ENCODE measurements at regions not wholly inside any gene's neighbourhood (a gene's known extent, or its start where the extent isn't known, plus 50 kb on each side); places are given as distances from the start of the nearest gene placed in this dataset.
"Not testable (repeated sequence)": the region's sequence is repeated elsewhere in the genome, so short reads cannot be mapped to it uniquely, and the experiment has no call there.

DNA sequence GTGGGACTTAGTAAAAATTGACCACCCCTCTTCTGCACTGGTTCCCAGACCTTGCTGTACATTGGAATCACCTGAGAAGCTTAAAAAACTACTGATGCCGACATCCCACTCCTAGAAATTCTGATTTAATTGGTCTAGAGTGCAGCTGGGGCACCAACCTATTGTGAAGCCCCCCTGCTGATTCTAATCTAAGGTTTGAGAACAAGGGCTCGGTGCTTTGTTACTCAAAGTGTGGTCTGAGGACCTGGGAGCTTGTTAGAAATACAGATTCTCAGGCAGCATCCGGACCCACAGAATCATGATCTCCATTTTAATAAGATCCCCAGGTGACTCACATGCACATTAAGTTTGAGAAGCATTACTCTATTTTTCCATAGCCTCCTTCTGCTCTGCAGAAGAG, 57.8 kb upstream of the LPAR1 start:
- DNase-seq: no peak
- Histone ChIP-seq H3K4me3 (no peak overlapping the region), H3K27ac (no peak overlapping the region), H3K27me3 (no peaks in the 10 kb centered on the region), H3K4me1 (peaks cover 13% of the 10 kb centered on the region), H3K36me3 (no peaks in the 10 kb centered on the region), H3K9me3 (replicated peaks) (no peaks in the 10 kb centered on the region)

DNA sequence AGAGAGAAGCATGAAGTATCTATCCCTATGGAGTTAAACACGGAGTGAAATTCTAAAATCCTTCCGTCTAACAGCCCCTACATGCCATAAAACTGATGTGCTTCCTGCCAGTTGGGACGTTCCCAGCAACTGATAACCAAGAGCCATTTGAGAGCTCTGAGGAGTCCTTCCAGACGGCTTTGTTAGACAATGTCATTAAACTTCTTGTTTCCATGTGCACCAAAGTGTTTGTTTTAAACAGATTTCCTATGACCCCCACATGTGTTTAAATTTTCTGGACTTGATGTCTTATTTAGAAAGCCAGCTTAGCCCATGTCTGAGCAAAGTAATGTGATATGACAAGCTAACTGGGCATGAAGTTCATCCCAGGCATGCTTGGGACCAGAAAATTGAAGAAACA, 57.2 kb upstream of the LPAR1 start:
- H3K36me3 ChIP-seq: no peaks in the 10 kb centered on the region
- no peak overlapping the region for H3K27ac ChIP-seq
- H3K4me1 ChIP-seq: peaks cover 13% of the 10 kb centered on the region
- H3K27me3 ChIP-seq: no peaks in the 10 kb centered on the region
- no peak overlapping the region for H3K4me3 ChIP-seq
- DNase-seq: no peak
- no peaks in the 10 kb centered on the region for H3K9me3 ChIP-seq (replicated peaks)

DNA sequence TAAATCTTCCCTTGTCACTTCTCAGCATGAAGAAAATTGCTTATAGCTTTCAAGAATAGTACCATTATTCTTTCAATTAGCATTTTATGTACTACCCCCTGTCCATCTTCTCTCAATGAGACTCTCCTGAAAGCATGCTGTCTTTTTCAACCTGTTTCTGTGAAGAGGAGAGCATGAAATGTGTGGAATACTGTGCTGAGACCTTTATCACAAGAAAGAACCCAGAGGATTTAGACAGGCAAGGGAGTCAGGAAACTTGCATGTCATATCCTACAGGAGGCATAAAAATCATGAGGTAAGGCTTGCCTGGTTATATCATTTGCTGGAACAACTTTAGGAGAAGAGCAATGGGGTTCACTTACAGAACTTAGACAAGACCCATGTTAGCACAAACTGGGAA, 56.7 kb upstream of the LPAR1 start:
- H3K4me3 ChIP-seq: no peak overlapping the region
- no peaks in the 10 kb centered on the region for H3K9me3 ChIP-seq (replicated peaks)
- no peaks in the 10 kb centered on the region for H3K36me3 ChIP-seq
- DNase-seq: no peak
- no peak overlapping the region for H3K27ac ChIP-seq
- peaks cover 11% of the 10 kb centered on the region for H3K4me1 ChIP-seq
- no peaks in the 10 kb centered on the region for H3K27me3 ChIP-seq

DNA sequence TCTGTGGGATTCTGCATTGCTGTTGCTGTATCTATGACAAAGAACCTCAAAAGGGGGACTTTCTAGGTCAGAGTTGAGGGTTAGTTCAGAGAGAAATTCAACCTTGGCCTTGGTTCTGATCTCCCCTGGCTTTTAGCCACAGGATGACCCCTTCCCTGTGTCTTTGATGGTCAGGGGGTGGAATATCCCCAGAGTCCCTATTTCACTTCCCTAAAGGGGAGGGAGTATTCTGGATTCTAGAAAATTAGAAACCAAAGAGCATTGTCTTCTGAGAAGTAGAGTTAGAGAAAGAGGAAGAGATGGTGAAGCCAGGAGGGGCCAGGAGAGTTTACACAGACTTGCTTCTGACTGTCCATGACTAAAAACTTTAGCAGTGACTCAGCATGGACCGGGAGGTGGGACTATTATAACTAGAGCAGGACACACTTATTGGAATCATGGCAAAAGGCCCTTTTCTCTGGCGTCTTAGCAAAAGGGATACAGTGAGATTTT, 56.2 kb upstream of the LPAR1 start:
- H3K27me3 ChIP-seq: no peaks in the 10 kb centered on the region
- no peaks in the 10 kb centered on the region for H3K9me3 ChIP-seq (replicated peaks)
- no peak overlapping the region for H3K4me3 ChIP-seq
- no peaks in the 10 kb centered on the region for H3K36me3 ChIP-seq
- no peak for DNase-seq
- peaks cover 8% of the 10 kb centered on the region; the same call in 1 of the 2 replicates for H3K4me1 ChIP-seq
- H3K27ac ChIP-seq: no peak overlapping the region

DNA sequence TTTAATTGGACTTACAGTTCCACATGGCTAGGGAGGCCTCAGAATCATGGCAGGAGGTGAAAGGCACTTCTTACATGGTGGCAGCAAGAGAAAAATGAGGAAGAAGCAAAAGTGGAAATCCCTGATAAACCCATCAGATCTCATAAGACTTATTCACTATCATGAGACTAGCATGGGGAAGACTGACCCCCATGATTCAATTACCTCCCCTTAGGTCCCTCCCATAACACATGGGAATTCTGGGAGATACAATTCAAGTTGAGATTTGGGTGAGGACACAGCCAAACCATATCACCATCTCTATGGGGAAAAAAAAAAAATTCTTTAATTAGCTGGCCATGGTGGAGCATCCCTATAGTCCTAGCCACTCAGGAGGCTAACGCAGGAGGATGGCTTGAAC, 53.9 kb upstream of the LPAR1 start:
- H3K27me3 ChIP-seq; H3K4me1 ChIP-seq; DNase-seq; H3K4me3 ChIP-seq; H3K9me3 ChIP-seq (replicated peaks); H3K36me3 ChIP-seq; H3K27ac ChIP-seq: not testable (repeated sequence)
